SW 1271 (cell line): ENCODE measurements at regions not wholly inside any gene's neighbourhood (a gene's known extent, or its start where the extent isn't known, plus 50 kb on each side); places are given as distances from the start of the nearest gene placed in this dataset.
"Not testable (repeated sequence)": the region's sequence is repeated elsewhere in the genome, so short reads cannot be mapped to it uniquely, and the experiment has no call there.

ENCODE experiments used
- DNase-seq, 2 experiments: peaks; one replicate each; lab custom pipeline; 2025; lab: John Stamatoyannopoulos, UW

GRCh38 chr16:75837681-75838080 lies 111.4 kb upstream of the CPHXL start:
- no peak for DNase-seq

DNA sequence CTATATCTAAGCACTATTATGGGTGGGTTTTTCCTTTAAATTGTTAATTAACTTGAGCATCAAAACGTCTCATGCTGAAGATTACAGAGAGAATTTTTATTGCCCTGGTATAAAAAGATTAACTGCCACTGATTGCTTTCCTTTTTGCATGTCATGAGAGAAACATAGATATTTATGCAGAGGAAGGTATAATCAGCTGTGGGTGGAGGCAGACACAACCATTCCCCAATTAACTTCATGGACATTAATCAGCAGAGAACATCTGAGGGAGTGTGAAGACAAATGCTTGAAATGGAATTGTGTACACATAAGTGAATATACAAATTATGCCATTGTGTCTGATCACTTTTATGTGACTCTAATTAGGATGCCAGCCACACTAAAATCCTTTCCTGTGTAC lies 115.2 kb upstream of the CPHXL start:
- no peak for DNase-seq

DNA sequence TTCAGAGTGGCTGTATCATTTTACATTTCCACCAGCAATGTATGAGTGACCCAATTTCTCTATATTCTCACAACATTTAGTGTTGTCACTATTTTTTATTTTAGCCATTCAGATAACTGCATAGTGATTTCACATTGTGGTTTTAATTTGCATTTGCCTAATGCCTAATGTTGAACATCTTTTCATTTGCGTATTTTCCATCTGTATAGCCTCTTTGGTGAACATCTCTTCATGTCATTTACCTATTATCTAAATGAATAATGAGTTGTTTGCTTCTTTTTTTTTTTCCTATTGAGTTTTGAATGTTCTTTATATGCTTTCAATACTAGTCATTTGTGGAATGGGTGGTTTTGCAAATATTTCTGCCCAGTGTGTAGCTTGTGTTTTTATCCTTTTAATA lies 120.9 kb upstream of the CPHXL start:
- DNase-seq: no peak

DNA sequence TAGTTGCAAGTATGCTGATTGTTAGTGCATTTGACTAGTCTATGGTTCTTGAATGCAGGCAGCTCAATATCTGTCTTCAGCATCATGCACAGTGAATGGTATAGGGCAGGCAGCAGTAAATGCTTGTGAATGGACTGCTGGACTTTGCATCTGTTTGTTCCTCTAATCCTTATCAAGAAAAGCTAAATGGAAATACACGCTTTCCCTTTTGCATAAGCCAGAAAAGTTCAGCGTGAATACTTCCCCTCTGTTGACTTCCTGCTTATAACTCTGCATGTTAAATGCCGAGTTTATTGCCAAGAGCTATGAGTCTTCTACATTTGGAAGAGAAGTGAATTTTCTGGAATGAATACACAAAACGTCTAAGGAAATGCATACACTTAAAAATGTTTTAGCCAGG lies 127.9 kb upstream of the CPHXL start:
- no peak for DNase-seq

DNA sequence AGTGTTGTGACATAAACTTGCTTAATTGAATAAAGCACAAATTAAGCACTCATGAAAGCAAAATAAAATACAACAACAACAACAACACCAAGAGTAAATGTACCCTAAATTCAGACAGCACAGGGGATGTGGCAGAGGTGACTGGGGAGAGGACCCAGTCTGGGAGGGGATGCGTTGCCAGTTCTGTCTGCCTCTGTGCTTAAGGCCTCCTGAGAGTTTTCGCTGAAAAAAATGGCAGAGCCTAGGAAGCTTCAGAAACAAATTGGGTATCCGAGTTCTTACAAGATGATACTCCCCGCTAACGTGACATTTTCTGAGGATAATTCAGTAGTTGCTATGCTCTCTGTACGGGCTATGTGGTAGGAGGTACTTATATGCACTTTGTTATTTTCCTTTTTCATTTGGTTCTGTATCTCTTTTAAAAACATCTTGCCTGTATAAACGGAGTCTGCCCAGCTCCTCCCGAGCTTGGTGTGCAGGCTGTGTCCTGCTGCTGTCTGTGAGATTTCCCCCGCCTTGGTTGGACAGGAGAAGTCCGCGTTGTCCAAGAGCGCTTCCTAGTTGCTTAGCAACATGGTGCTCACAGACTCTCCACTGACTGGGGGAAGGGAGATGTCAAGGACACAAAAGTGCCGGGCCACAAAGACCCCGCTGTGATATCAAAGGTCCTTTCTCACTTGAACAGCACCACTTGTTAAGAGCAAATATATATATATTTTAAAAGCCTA lies 134.2 kb upstream of the CPHXL start:
- DNase-seq: no peak

DNA sequence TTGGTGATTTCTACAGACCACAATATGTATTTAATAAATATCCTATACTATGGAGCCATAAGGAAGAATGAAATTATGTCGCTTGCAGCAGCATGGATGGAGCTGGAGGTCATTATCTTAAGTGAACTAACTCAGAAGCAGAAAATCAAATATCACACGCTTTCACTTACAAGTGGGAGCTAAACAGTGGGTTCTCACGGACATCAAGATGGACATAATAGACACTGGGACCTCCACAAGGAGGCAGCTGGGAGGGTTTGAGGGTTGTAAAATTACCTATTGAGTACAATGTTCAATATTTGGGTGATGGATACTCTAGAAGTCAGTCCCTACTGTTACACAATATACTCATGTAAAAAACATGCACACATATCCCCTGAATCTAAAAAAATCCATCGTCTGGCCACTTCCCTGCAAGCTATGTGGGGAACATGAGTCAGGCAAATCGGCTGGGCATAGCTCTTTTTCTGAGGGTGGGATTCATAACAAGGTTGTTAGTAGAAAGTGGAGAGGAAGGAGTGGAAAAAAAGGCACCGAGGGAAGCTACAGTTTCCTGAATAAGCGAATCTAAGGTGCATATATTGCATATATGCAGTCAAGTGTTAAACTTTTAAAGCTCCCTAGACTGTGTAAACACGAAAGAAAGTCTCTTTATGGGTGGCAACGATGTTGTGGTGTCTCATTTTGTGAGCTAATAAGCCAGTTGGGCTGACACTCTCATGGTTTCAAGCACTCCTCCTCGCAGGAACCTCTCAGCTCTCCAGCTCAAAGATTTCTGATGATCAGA lies 135.2 kb upstream of the CPHXL start:
- no peak for DNase-seq

DNA sequence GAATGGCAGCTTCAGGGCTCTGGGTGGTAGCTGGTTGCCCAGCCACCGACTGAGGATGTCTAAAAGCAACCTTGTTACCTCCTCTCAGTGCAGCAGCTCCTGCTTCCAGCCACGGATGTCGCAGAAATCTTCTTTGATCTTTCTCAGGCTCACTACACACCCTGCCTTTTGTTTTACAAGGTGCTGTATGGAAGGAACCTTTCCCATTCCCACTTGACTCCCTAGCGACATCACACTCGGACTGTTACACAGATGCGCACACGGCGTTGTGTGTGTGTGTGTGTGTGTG lies 135.8 kb upstream of the CPHXL start:
- DNase-seq: no peak

- DNase-seq: no peak
Measured at GRCh38 chr16:75864243-75864642, 138.0 kb upstream of the CPHXL start.

DNA sequence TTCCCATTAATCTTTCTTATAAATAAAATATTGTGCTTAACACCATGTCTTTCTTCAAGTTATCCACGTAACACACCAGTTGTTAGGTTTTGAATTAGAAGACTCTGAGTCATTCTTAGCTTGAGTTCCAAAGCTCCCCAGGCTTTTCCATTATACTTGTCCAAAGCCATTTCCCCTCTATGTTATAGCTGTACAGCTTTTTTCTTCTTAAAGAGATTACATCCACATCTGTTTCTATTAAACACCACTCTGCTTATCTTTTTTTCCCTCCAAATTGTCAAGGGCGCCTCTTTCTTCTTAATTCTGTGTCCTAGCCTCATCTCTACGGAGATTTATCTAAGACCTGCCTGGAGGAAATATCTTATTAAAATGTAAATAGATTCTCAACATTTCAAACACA lies 139.4 kb upstream of the CPHXL start:
- DNase-seq: no peak

- DNase-seq: no peak
Measured at GRCh38 chr16:75868636-75869632, 142.6 kb upstream of the CPHXL start.

- not testable (repeated sequence) for DNase-seq
Measured at GRCh38 chr16:75881280-75881679, 155.0 kb upstream of the CPHXL start.

DNA sequence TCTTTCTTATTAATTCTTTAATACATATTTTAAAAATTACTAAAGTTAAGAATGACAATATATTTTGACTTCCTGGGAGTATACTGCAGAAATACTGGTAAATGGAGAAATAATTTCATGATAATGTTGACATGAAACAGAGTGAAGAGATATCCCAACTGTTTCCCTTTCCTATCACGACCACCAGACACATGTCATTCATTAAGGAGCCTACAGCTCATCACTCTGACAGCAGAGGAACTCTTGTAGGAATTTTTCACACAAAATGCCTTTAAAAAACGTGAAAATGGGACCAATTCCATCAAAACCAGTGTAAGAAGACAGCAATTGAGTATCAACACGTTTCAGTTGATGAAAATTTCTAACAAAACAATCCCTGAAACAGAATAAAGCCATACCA lies 172.9 kb upstream of the CPHXL start:
- DNase-seq: no peak

DNA sequence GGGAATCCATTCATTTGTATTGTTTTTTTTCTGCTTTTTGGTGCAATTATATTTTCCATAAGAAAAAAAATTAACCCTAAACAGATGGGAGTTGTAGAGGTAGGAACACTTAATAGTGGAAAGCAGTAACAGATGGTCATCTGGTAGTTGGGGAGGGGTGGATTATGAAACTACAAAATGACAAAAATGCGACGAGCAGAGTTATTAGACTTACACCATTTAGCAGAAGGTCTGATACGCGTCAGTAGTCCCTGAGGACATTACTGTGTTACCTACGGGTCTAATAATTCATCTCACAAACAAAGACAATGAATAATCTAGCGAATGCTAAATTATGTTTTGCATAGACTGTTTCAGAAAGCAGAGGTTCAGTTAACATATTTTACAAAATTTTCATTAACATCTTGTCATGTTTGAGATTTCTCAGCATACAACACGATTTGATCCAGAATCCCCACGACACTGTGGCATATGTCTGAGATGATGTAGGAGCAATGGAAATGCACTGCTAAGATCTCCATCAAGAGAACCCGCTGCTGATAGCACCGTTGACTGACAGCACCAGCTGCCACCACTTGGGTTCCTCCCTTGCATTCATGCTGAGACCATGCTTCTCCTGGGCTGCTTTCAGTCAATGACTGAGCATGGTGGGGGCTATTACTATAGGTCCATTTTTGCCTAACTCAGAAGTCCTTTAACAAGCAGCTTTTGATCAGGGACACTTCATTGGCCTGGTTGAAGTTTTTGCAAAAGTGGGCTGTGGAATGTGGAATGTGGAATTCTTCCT lies 182.2 kb upstream of the CPHXL start:
- DNase-seq: no peak

DNA sequence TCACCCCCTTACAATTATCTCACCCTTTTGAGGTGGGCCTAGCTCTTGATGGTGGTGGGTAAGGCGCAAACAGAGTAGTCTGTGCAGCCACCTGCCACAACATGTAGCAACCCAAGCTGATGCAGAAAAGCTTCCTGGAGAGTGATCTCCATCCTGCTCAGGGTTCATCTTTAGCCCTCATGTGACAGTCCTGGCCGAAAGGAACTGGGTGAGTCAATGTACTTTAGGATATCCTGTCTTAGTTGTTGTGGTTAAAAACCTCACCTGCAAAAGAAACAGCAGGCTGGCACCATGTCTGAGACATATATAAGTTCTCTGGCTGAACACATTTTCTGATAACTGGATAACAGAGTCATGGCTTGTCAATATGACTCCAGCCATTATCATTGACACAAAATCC lies 183.5 kb upstream of the CPHXL start:
- DNase-seq: no peak

DNA sequence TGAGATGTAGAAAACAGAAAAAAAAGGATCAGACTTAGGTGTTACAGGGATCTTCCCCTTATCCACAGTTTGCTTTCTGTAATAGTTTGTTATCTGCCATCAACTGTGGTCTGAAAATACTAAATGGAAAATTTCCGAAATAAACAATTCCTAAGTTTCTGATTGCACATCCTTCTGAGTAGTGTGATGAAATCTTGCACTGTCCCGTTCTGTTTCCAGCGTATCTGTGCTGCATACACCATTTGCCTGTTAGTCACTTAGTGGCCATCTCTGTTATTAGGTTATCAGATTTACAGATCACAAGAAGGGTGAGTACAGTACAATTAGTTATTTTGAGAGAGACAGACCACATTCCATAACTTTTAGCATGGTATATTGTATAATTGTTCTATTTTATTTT lies 185.6 kb upstream of the CPHXL start:
- no peak for DNase-seq

- no peak for DNase-seq
Measured at GRCh38 chr16:75913958-75914357, 187.7 kb upstream of the CPHXL start.

DNA sequence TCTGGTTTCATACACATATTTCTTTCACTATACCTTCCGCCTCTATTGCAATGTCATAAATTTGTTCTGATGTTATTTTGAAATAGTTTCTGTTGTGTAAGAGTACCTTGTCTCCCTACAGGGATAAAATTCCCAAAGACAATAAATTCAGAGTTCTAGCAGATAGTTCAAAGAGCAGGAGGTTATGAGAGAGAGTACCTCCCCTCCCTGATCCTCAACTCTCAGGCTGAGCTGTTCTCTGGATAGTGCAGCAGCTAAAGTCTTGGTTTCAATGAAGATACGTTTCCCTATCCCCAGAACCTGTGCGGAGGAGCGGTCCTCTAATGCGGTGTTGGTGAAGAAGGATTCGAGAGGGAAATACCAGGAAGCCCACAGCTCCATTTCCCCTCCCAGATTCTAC lies 190.2 kb upstream of the CPHXL start:
- DNase-seq: no peak

GRCh38 chr16:75918109-75918508 lies 191.8 kb upstream of the CPHXL start:
- DNase-seq: no peak

DNA sequence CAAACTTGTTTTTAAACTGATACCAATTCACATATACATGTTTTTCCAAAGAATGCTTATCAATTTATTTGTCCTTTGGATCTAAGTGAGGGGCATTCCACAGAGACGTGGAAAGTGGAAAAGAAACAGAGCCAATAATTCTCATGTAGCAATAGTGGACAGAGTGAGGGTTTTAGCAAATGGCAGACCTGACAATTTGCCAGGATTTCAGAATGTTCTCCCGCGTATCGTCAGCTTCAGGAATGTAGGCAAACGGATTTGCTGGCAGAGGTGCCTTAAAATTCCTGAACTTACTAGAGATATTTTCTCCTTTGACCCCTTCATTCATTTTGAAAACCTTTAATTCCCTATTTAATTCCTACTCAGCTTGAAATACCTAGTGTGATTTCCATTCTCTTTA lies 193.4 kb upstream of the CPHXL start:
- no peak for DNase-seq

GRCh38 chr16:75921281-75921680 lies 195.0 kb upstream of the CPHXL start:
- no peak for DNase-seq

GRCh38 chr16:75922250-75922649 lies 196.0 kb upstream of the CPHXL start:
- no peak for DNase-seq

DNA sequence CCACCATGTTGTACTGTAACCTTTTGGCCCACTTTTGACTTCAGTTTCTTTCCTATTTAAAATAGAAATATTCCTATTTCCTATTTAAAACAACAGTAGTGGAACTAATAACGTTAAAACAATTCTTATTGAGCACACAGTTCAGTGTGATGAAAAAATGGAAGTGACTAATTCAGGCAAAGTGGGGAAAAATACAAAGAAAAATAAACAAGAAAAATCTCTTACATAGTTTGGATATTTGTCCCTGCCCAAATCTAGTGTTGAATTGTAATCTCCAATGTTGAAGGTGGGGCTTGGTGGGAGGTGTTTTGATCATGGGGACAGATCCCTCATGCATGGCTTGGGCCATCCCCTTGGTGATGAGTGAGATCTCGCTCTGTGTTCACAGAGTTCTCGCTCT lies 198.1 kb upstream of the CPHXL start:
- DNase-seq: no peak
